Naive thymus-derived CD8-positive, alpha-beta T cell (primary cell): ENCODE measurements at regions not wholly inside any gene's neighbourhood (a gene's known extent, or its start where the extent isn't known, plus 50 kb on each side); places are given as distances from the start of the nearest gene placed in this dataset.
"Not testable (repeated sequence)": the region's sequence is repeated elsewhere in the genome, so short reads cannot be mapped to it uniquely, and the experiment has no call there.

Source experiments
- ATAC-seq, 2 donors: fragments of 150-1000 bp; cut with Tn5 transposase in 1 of 2; sonication (Bioruptor Pico), chemical (Tn5 transposase) in 1 of 2; 1 replicate in 1 of 2; 2 replicates in 1 of 2; pipeline ENCODE4 v1.10.0; 2021; ENCODE audit warnings: mild to moderate bottlenecking in 2 of 2, moderate library complexity in 2 of 2
- POLR2A ChIA-PET: fragments of 350-600 bp; sonication (Branson Sonifier 250); formaldehyde crosslinking; loops from one replicate; lab custom pipeline; 2021; ENCODE audit warnings: antibody characterized with exemption; lab: Charles Lee
- DNase-seq, 10 donors: peaks; one replicate each; pipeline versions ENCODE4 v3.0.0 to v3.0.0-alpha.2; 2020 to 2022
- H3K27ac Mint-ChIP-seq, 10 donors: one replicate each; pipeline ENCODE4 v1.8.0; 2020 to 2022; ENCODE audit warnings: mild to moderate bottlenecking in 10 of 10, mixed read lengths in 10 of 10, moderate library complexity in 4 of 10, inconsistent platforms in 1 of 10
- H3K27me3 Mint-ChIP-seq, 5 donors: one replicate each; pipeline ENCODE4 v1.8.0; 2021 to 2022; ENCODE audit warnings: mixed read lengths in 5 of 5
- H3K36me3 Mint-ChIP-seq, 3 donors: one replicate each; pipeline ENCODE4 v1.8.0; 2020 to 2022; ENCODE audit warnings: mixed read lengths in 3 of 3, mild to moderate bottlenecking in 2 of 3, inconsistent platforms in 1 of 3
- H3K4me1 Mint-ChIP-seq, 4 donors: one replicate each; pipeline ENCODE4 v1.8.0; 2021 to 2022; ENCODE audit warnings: mixed read lengths in 4 of 4
- H3K4me3 Mint-ChIP-seq, 10 donors: one replicate each; pipeline ENCODE4 v1.8.0; 2020 to 2022; ENCODE audit warnings: mild to moderate bottlenecking in 10 of 10, mixed read lengths in 10 of 10, moderate library complexity in 6 of 10, inconsistent platforms in 1 of 10
- H3K9me3 Mint-ChIP-seq, 9 donors: one replicate each; pipeline ENCODE4 v1.8.0; 2020 to 2022; ENCODE audit warnings: mixed read lengths in 9 of 9, mild to moderate bottlenecking in 3 of 9, inconsistent platforms in 1 of 9, moderate library complexity in 1 of 9

GRCh38 chr2:105997711-105998110, 196.4 kb downstream of the UXS1 start:
- Mint-ChIP-seq H3K4me1 (peaks cover 0 to 15% (median 4%) of the 10 kb centered on the region in 4 donors), H3K27ac (no peak overlapping the region), H3K9me3 (peaks cover 0 to 56% (median 33%) of the 10 kb centered on the region in 9 donors), H3K4me3 (no peak overlapping the region), H3K36me3 (peaks cover 0 to 50% (median 38%) of the 10 kb centered on the region in 3 donors), H3K27me3 (no peaks in the 10 kb centered on the region)
- DNase-seq = no peak
- POLR2A ChIA-PET = interaction anchor here (0.6 to 1.2 kb wide), 2 partner anchors 31 to 37 kb away, joined by 3 to 5 read pairs; no protein-coding TSS in a partner anchor
- ATAC-seq = no peak

GRCh38 chr2:105990624-105991023, 203.5 kb downstream of the UXS1 start:
- Mint-ChIP-seq H3K4me3 (peak overlapping the region in 1 of 10 donors; percentile 36), H3K27me3 (no peaks in the 10 kb centered on the region), H3K4me1 (peaks cover 17 to 60% (median 33%) of the 10 kb centered on the region in 4 donors), H3K9me3 (peaks cover 10 to 72% (median 43%) of the 10 kb centered on the region in 9 donors), H3K27ac (peak overlapping the region in 2 of 10 donors; percentile 17 to 63), H3K36me3 (peaks cover 0 to 47% (median 46%) of the 10 kb centered on the region in 3 donors)
- ATAC-seq (no peak), DNase-seq (no peak)
- POLR2A ChIA-PET = interaction anchor here (1.0 kb wide), 1 partner anchor 106 kb away, joined by 3 read pairs; no protein-coding TSS in a partner anchor

DNA sequence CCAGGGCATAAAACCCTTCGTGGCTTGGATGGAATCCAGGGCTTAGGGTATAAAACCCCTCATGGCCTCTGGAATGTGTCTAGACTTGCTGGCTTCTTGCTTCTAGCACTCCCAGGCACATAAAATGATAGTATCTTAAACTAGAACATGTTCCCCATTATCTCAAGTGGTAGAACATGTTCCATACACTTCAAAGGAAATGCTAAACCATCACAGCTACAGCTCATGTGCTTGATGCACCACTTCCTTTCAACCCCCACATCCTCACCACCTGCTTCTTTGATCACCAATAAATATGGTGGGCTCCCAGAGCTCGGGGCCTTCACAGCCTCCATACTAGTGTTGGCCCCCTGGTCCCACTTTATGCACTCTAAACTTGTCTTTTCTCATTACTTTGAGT, 204.3 kb downstream of the UXS1 start:
- ATAC-seq (peak in 1 of 2 donors; percentile 69), DNase-seq (peak in 3 of 10 donors; percentile 17 to 59 (median 51))
- Mint-ChIP-seq H3K4me3 (peak overlapping the region in 6 of 10 donors; percentile 3 to 36 (median 24)), H3K27ac (peak overlapping the region in 5 of 10 donors; percentile 10 to 90 (median 43)), H3K4me1 (peaks cover 21 to 67% (median 39%) of the 10 kb centered on the region in 4 donors), H3K9me3 (peaks cover 10 to 67% (median 45%) of the 10 kb centered on the region in 9 donors), H3K36me3 (peaks cover 0 to 48% (median 41%) of the 10 kb centered on the region in 3 donors)
- not testable (repeated sequence) for H3K27me3 Mint-ChIP-seq
- POLR2A ChIA-PET = interaction anchor here (1.0 kb wide), 1 partner anchor 106 kb away, joined by 3 read pairs; no protein-coding TSS in a partner anchor

DNA sequence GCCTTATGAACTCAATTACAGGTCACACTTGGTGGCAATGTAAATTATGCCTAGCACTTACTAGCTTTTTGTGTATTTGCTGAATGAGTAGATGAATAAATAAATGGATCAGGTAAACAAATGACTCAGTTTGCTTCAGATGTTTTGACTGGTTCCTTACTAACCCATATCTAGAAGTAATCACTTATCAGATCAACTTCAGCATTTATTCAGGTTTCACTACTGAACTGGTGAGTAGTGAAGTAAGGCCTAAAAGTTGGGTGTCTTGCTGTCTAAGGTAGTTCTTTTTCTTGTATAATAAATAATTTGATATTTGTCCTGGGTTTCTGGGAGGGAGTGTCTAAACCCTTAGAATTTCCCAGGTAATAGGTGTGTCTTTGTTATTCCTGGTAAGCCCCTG, 205.0 kb downstream of the UXS1 start:
- peaks cover 0 to 43% (median 38%) of the 10 kb centered on the region in 3 donors for H3K36me3 Mint-ChIP-seq
- peak overlapping the region in 1 of 10 donors; percentile 52 for H3K4me3 Mint-ChIP-seq
- DNase-seq = no peak
- POLR2A ChIA-PET = no interaction called here
- peaks cover 23 to 66% (median 41%) of the 10 kb centered on the region in 4 donors for H3K4me1 Mint-ChIP-seq
- H3K27me3 Mint-ChIP-seq = no peaks in the 10 kb centered on the region
- no peak overlapping the region for H3K27ac Mint-ChIP-seq
- no peak for ATAC-seq
- H3K9me3 Mint-ChIP-seq = peaks cover 10 to 60% (median 40%) of the 10 kb centered on the region in 9 donors

- DNase-seq (peak in 2 of 10 donors; percentile 33 to 43), ATAC-seq (peak; percentile 65 to 70)
- Mint-ChIP-seq H3K4me1 (peaks cover 30 to 59% (median 39%) of the 10 kb centered on the region in 4 donors), H3K36me3 (no peaks in the 10 kb centered on the region), H3K4me3 (peak overlapping the region in 5 of 10 donors; percentile 4 to 40 (median 25)), H3K9me3 (peaks cover 0 to 10% (median 0%) of the 10 kb centered on the region in 9 donors), H3K27me3 (no peaks in the 10 kb centered on the region), H3K27ac (peak overlapping the region; percentile 30 to 89 (median 77))
- POLR2A ChIA-PET = no interaction called here
Observed at GRCh38 chr2:105977807-105978206, 216.3 kb downstream of the UXS1 start.

GRCh38 chr2:105977212-105977611, 216.9 kb downstream of the UXS1 start:
- Mint-ChIP-seq H3K9me3 (peaks cover 0 to 10% (median 0%) of the 10 kb centered on the region in 9 donors), H3K36me3 (no peaks in the 10 kb centered on the region), H3K4me1 (peaks cover 34 to 65% (median 44%) of the 10 kb centered on the region in 4 donors), H3K27me3 (no peaks in the 10 kb centered on the region), H3K27ac (peak overlapping the region; percentile 30 to 89 (median 73)), H3K4me3 (peak overlapping the region in 4 of 10 donors; percentile 1 to 40 (median 24))
- POLR2A ChIA-PET = no interaction called here
- DNase-seq (no peak), ATAC-seq (peak in 1 of 2 donors; percentile 14)

- DNase-seq (peak in 3 of 10 donors; percentile 32 to 39 (median 36)), ATAC-seq (peak; percentile 69 to 77)
- H3K36me3 Mint-ChIP-seq = no peaks in the 10 kb centered on the region
- H3K27me3 Mint-ChIP-seq = no peaks in the 10 kb centered on the region
- peaks cover 0 to 10% (median 0%) of the 10 kb centered on the region in 9 donors for H3K9me3 Mint-ChIP-seq
- POLR2A ChIA-PET = interaction anchor here (0.6 to 0.9 kb wide), 2 partner anchors 49 to 185 kb away, joined by 3 read pairs; no protein-coding TSS in a partner anchor
- peaks cover 41 to 80% (median 54%) of the 10 kb centered on the region in 4 donors for H3K4me1 Mint-ChIP-seq
- peak overlapping the region in 9 of 10 donors; percentile 3 to 83 (median 72) for H3K4me3 Mint-ChIP-seq
- H3K27ac Mint-ChIP-seq = peak overlapping the region; percentile 70 to 93 (median 86)
Observed at GRCh38 chr2:105974812-105975211, 219.3 kb downstream of the UXS1 start.

- DNase-seq (no peak), ATAC-seq (no peak)
- H3K4me1 Mint-ChIP-seq = peaks cover 39 to 77% (median 49%) of the 10 kb centered on the region in 4 donors
- POLR2A ChIA-PET = interaction anchor here (1.1 to 1.6 kb wide), 2 partner anchors 10 to 18 kb away, joined by 3 read pairs; no protein-coding TSS in a partner anchor
- H3K36me3 Mint-ChIP-seq = no peaks in the 10 kb centered on the region
- no peak overlapping the region for H3K27ac Mint-ChIP-seq
- no peaks in the 10 kb centered on the region for H3K27me3 Mint-ChIP-seq
- peak overlapping the region in 1 of 10 donors; percentile 6 for H3K4me3 Mint-ChIP-seq
- peaks cover 0 to 6% (median 0%) of the 10 kb centered on the region in 9 donors for H3K9me3 Mint-ChIP-seq
Observed at GRCh38 chr2:105972927-105973326, 221.2 kb downstream of the UXS1 start.

DNA sequence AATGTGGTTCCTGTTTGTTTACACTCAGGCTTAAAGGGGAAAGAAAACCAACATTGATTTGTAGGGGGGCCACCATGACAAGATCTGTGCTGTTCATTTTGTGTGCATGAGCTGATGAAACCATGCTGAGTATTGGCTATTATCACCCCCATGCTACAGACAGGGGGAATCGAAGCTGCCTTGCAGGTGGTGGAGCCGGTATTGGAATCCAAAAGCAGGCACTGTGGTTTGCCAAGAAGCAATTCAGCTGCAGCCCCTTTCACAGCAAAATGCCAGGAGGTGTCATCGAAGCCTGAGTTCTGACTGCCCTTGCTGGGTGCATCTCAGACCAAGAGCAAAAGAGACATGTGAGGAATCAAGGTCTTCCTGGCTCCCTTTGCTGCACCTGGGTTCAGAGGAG, 221.9 kb downstream of the UXS1 start:
- DNase-seq (no peak), ATAC-seq (no peak)
- peaks cover 34 to 74% (median 44%) of the 10 kb centered on the region in 4 donors for H3K4me1 Mint-ChIP-seq
- H3K27ac Mint-ChIP-seq = peak overlapping the region in 8 of 10 donors; percentile 20 to 79 (median 47)
- peak overlapping the region in 6 of 10 donors; percentile 7 to 42 (median 27) for H3K4me3 Mint-ChIP-seq
- POLR2A ChIA-PET = interaction anchor here (0.9 to 1.6 kb wide), 2 partner anchors 17 to 43 kb away, joined by 3 read pairs; no protein-coding TSS in a partner anchor
- no peaks in the 10 kb centered on the region for H3K36me3 Mint-ChIP-seq
- peaks cover 0 to 3% (median 0%) of the 10 kb centered on the region in 9 donors for H3K9me3 Mint-ChIP-seq
- no peaks in the 10 kb centered on the region for H3K27me3 Mint-ChIP-seq

- no peaks in the 10 kb centered on the region for H3K27me3 Mint-ChIP-seq
- DNase-seq = no peak
- no peaks in the 10 kb centered on the region for H3K36me3 Mint-ChIP-seq
- peaks cover 19 to 50% (median 28%) of the 10 kb centered on the region in 4 donors for H3K4me1 Mint-ChIP-seq
- H3K4me3 Mint-ChIP-seq = no peak overlapping the region
- POLR2A ChIA-PET = interaction anchor here (0.6 kb wide), 1 partner anchor 268 kb away, joined by 3 read pairs; no protein-coding TSS in a partner anchor
- peak overlapping the region in 1 of 10 donors; percentile 57 for H3K27ac Mint-ChIP-seq
- ATAC-seq = no peak
- H3K9me3 Mint-ChIP-seq = peaks cover 0 to 3% (median 0%) of the 10 kb centered on the region in 9 donors
Observed at GRCh38 chr2:105969552-105969951, 224.5 kb downstream of the UXS1 start.

DNA sequence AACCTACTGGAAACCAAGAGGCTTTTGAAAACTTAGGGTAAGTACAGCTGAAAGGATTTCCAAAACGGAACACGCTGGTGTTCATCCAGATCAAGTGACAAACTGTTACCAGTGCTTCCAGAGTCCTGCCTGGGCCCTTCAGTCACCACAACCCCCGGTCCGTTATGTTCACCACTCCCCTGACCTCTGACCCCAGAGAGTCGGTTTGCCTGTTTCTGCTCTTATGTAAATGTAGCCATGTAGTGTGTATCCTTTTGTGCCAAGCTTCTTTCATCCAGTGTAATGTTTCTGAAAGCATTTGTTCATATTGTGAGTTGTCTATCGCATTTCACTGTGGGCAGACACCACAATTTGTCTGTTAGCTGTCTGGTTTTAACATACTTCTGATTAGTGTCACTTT, 217.5 kb downstream of the NCK2 start:
- Mint-ChIP-seq H3K9me3 (peaks cover 0 to 11% (median 0%) of the 10 kb centered on the region in 9 donors), H3K27ac (peak overlapping the region in 2 of 10 donors; percentile 30 to 63), H3K4me1 (peaks cover 2 to 27% (median 16%) of the 10 kb centered on the region in 4 donors), H3K4me3 (no peak overlapping the region), H3K27me3 (no peaks in the 10 kb centered on the region), H3K36me3 (no peaks in the 10 kb centered on the region)
- POLR2A ChIA-PET = interaction anchor here (0.7 to 0.9 kb wide), 3 partner anchors 8 to 16 kb away, joined by 3 to 4 read pairs (median 3); no protein-coding TSS in a partner anchor
- no peak for DNase-seq
- no peak for ATAC-seq

DNA sequence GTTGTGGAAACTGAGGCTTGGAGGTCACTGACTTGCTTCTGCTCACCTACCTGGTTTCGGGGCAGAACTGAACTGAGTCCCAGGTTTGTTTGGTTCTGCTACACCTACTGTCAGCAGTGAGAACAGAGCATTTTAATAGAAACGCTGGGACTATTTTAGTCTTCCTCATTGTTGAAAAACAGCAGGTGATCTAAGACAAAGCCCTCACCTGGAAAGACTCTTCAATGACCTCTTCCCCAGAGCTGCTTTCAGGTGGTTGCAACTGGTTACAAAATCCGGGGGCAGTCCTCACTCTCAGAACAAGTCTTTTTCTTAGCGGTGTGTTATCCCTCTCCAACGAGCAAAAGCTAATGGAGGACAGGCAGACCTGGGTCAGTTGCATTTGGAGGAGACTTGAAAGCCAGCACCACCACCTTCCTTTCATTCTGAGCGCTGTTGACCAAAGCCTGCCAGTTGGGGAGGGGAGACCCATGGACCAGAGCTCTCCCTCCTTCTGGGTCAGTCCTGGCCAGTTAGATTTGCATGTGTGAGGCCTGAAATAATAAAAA, 217.0 kb downstream of the NCK2 start:
- ATAC-seq = no peak
- Mint-ChIP-seq H3K27me3 (no peaks in the 10 kb centered on the region), H3K27ac (peak overlapping the region in 1 of 10 donors; percentile 63), H3K9me3 (peaks cover 0 to 11% (median 0%) of the 10 kb centered on the region in 9 donors), H3K4me3 (no peak overlapping the region), H3K4me1 (peaks cover 2 to 27% (median 17%) of the 10 kb centered on the region in 4 donors), H3K36me3 (no peaks in the 10 kb centered on the region)
- POLR2A ChIA-PET = interaction anchor here (0.7 to 0.9 kb wide), 4 partner anchors 7 to 108 kb away, joined by 3 to 4 read pairs (median 4); no protein-coding TSS in a partner anchor
- no peak for DNase-seq
